Testis (tissue), 2 donors: ENCODE measurements at regions not wholly inside any gene's neighbourhood (a gene's known extent, or its start where the extent isn't known, plus 50 kb on each side); places are given as distances from the start of the nearest gene placed in this dataset.
A peak's percentile ranks its signal among the peaks of the same experiment; 100 is the strongest.
"Not testable (repeated sequence)": the region's sequence is repeated elsewhere in the genome, so short reads cannot be mapped to it uniquely, and the experiment has no call there.

ENCODE experiments used
- DNase-seq: peaks from one replicate; pipeline ENCODE4 v3.0.0-alpha.2; 2019
- H3K27ac ChIP-seq, 2 donors: fragments of 200-600 bp; sonication (generic); one replicate each; pipeline ENCODE4 v1.5.1; 2019
- H3K27me3 ChIP-seq: fragments of 200-600 bp; sonication (generic); one replicate; pipeline ENCODE4 v1.5.1; 2019
- H3K36me3 ChIP-seq: fragments of 200-600 bp; sonication (generic); one replicate; pipeline ENCODE4 v1.5.1; 2017; ENCODE audit warnings: low read depth; ENCODE audit errors: missing control alignments
- H3K4me1 ChIP-seq: fragments of 200-600 bp; sonication (generic); one replicate; pipeline ENCODE4 v1.5.1; 2019
- H3K4me3 ChIP-seq, 2 donors: fragments of 200-600 bp; sonication (generic); one replicate each; pipeline ENCODE4 v1.5.1; 2017 to 2019
- H3K9me3 ChIP-seq: fragments of 200-600 bp; sonication (generic); one replicate; pipeline ENCODE4 v1.5.1; 2017
- CTCF ChIP-seq, 3 experiments: fragments of 450-650 bp in 2 of 3; fragments of 200-600 bp in 1 of 3; sonication (generic) in 1 of 3; IDR thresholded peaks; one replicate each; pipeline ENCODE4 v1.5.1; 2016 to 2019; ENCODE audit warnings: antibody characterized with exemption in 3 of 3, mild to moderate bottlenecking in 2 of 3, moderate library complexity in 1 of 3
- POLR2A ChIP-seq: fragments of 450-650 bp; IDR thresholded peaks from one replicate; pipeline ENCODE4 v1.6.1; 2017; ENCODE audit warnings: antibody characterized with exemption, mild to moderate bottlenecking, moderate library complexity
- WGBS, 2 donors: methylation state at CpG; one replicate each; pipeline ENCODE4 v1.1.5; 2018; 5-methylcytosine and 5-hydroxymethylcytosine counted together
- intact Hi-C: fragments of 100-400 bp; cut with DNase I; formaldehyde crosslinking; loops from one replicate; pipeline ENCODE4 v1.15.1; 2023; ENCODE audit warnings: low total_unique reads

- intact Hi-C loops: no loop called here
- TF ChIP-seq CTCF (IDR thresholded peaks at IDR 0.05) (no peak), POLR2A (no peak)
- Histone ChIP-seq H3K27me3 (no peaks in the 10 kb centered on the region), H3K9me3 (no peaks in the 10 kb centered on the region), H3K36me3 (no peaks in the 10 kb centered on the region), H3K4me1 (no peaks in the 10 kb centered on the region), H3K4me3 (no peak overlapping the region), H3K27ac (no peak overlapping the region)
- DNase-seq: no peak
- WGBS, 2 donors: 60 to 68% methylated on average over 2 of the region's 2 CpGs
These were observed 287.4 kb downstream of the CD109 start for GRCh38 chr6:73983367-73983766.

GRCh38 chr6:73980096-73980495 lies 284.1 kb downstream of the CD109 start:
- intact Hi-C loops: no loop called here
- Histone ChIP-seq H3K9me3 (no peaks in the 10 kb centered on the region), H3K4me1 (no peaks in the 10 kb centered on the region), H3K36me3 (no peaks in the 10 kb centered on the region), H3K27me3 (no peaks in the 10 kb centered on the region), H3K4me3 (no peak overlapping the region), H3K27ac (no peak overlapping the region)
- no peak for DNase-seq
- TF ChIP-seq CTCF (IDR thresholded peaks at IDR 0.05): no peak

GRCh38 chr6:73978330-73978729 lies 282.3 kb downstream of the CD109 start:
- no peak for DNase-seq
- Histone ChIP-seq H3K27ac (no peak overlapping the region), H3K36me3 (no peaks in the 10 kb centered on the region), H3K4me3 (no peak overlapping the region), H3K9me3 (no peaks in the 10 kb centered on the region), H3K27me3 (no peaks in the 10 kb centered on the region), H3K4me1 (no peaks in the 10 kb centered on the region)
- no peak for TF ChIP-seq POLR2A
- intact Hi-C loops: no loop called here
- WGBS, 2 donors: 66 to 69% methylated on average over 2 of the region's 2 CpGs

- H3K4me1 ChIP-seq, H3K4me3 ChIP-seq, DNase-seq, H3K36me3 ChIP-seq, H3K27me3 ChIP-seq, H3K9me3 ChIP-seq, intact Hi-C loops, H3K27ac ChIP-seq: not testable (repeated sequence)
- 80 to 86% methylated on average over 5 to 7 of the region's 7 CpGs for WGBS, 2 donors
These were observed 276.5 kb downstream of the CD109 start for GRCh38 chr6:73972518-73972917.

GRCh38 chr6:73969971-73970970 lies 274.3 kb downstream of the CD109 start:
- H3K27me3 ChIP-seq: no peaks in the 10 kb centered on the region
- no peak overlapping the region for H3K4me3 ChIP-seq
- TF ChIP-seq CTCF (IDR thresholded peaks at IDR 0.05) (peak in 2 of 3 experiments; percentile 10 to 49), POLR2A (no peak)
- H3K4me1 ChIP-seq: no peaks in the 10 kb centered on the region
- no peak overlapping the region for H3K27ac ChIP-seq
- H3K36me3 ChIP-seq: no peaks in the 10 kb centered on the region
- no peak for DNase-seq
- no peaks in the 10 kb centered on the region for H3K9me3 ChIP-seq
- WGBS, 2 donors: 61 to 69% methylated on average over 7 of the region's 7 CpGs
- intact Hi-C loops: no loop called here
